Hippocampal formation (tissue), 2 donors: ENCODE measurements at regions not wholly inside any gene's neighbourhood (a gene's known extent, or its start where the extent isn't known, plus 50 kb on each side); places are given as distances from the start of the nearest gene placed in this dataset.

Source experiments
- DNase-seq, 2 donors: peaks; one replicate each; lab custom pipeline; 2025; lab: John Stamatoyannopoulos, UW

DNA sequence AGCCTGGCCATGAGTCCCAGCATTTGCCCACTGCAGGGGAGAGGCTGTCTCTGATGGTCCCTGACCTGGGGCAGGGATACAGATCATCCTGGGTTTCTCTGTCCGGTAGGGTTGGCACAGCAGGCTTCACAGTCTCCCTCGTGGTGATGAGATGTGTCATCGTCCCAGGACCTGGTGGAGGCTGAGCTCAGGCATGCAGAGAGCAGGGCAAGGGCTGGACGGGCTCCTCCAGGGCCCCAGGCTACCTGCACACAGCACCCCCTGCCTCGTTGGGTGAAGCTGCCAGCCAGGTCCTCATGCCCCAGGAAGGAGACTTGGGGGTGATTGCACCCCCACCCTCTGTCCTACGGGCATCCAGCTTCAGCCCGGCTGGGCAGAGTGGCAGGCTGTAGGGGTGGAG, 155.8 kb upstream of the GSE1 start:
- DNase-seq, result no peak

DNA sequence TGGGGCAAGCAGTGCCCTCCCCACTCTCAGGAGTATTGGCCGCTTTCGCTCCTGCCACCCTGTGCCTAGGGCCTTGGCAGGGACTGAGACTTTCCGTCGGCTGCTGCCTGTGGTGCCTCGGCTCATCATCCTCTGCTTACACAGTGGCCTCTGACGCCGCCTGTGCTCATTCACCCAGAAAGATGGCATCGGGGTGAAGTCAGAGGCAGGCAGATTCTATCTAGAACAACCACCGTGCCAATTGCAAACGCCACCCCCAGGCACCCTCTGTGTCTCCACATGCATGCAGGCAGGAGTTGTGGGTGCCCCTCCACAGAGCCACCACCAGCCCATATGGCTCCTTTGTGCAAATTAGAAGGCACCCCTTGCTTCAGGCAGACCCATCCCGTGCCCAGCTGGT, 154.2 kb upstream of the GSE1 start:
- no peak for DNase-seq

DNA sequence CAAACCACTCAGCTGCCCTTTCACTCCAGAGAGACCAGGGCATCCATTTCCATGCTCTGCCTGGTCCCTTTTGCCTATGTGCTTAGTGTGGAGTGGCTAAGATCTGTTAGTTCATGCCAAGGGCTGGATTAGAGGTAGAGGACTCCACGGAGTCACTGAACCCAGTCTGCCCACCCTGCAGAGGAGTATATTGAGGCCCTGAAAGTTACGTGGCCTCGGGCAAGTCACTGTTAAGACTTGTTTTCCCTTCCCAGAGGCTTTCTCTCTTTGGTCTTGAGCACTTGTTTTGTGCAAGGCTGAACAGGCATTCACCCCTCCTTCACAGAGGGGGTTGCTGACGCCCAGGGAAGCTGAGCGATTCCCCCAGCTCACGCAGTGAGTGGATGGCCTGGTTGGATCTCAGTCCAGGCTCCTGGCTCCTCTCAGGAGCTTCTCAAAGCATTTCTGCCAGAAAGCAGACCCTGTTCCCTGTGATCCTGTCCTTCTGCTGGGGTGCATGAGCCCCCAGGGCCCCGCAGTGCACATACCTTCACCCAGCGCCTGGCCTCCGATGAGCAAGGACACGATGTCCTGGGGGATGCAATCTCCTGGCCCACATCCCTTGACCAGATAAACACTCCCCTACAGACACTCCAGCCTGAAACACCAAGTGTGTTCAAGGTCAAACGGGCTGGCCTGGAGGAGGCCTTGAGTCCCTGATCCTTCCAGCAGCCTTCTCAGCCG, 153.4 kb upstream of the GSE1 start:
- no peak for DNase-seq

DNA sequence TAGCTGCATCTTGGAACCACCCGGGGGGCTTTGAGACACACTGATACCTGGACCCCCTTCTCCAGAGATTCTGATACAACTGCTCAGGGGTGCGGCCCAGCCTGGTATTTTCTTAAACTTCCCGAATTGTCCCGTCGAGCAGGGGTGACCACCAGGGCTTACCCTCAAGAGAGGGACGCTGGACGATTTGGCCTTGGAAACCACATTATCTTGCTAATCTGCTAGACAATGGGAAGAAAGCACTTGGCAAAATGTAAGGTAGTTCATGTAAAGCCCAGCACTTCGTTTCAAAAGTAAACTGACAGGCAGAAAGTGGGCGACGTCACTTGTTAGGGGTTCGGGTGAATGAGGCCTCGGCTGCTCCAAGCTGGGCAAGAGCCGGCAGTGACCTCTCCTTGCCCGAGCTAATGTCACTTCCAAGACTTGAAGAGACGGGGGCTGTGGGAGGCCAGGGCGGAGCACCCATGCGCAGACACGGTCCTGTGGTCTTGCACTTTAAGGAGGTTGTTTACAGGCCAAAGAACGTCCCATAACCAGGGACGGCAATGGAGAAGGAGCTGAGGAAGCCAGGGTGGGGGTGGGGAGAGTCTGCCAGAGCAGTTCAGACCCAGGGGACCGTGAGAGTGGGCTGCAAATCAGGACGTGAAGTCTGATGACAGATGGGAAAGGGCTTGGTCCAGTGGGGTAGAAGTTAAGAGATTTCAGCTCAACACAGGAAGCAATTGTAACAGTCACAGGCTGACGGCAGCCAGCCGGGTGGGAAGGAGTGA, 152.7 kb upstream of the GSE1 start:
- DNase-seq, result no peak

DNA sequence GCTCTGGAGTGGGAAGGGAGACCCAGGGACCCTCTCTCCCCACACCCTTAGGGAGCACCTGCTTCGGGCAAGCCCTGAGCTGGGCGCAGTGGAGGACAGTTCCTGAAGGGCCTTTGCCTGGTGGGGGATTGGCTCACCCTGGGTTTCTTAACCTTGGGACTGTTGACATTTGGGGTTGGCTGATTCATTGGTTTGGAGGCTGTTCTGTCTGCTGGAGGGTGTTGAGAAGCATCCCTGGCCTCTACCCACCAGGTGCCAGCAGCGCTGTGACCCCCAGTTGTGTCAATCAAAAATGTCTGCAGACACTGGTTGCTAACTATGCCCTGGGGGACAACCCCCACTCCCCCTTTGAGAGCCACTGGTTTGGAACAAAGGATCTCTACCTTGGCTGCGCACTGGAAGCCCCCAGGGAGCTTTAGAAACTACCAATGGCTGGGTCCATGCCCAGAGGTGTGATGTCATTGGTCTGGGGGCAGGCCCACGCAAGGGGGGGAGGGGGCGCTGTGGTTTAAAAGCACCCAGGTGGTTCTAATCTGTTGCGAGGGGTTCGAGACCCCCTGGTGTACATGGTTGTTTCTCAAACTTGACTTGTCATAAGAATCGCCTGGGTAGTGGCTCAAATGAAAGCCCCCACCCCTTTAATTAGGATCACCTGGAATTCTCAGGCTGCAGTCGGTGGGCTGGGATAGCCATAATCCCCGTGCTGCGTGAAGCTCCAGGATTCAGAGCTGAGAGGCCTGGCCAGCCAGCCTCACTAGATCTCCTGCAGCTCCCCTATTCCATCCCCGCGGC, 151.9 kb upstream of the GSE1 start:
- DNase-seq, result no peak

DNA sequence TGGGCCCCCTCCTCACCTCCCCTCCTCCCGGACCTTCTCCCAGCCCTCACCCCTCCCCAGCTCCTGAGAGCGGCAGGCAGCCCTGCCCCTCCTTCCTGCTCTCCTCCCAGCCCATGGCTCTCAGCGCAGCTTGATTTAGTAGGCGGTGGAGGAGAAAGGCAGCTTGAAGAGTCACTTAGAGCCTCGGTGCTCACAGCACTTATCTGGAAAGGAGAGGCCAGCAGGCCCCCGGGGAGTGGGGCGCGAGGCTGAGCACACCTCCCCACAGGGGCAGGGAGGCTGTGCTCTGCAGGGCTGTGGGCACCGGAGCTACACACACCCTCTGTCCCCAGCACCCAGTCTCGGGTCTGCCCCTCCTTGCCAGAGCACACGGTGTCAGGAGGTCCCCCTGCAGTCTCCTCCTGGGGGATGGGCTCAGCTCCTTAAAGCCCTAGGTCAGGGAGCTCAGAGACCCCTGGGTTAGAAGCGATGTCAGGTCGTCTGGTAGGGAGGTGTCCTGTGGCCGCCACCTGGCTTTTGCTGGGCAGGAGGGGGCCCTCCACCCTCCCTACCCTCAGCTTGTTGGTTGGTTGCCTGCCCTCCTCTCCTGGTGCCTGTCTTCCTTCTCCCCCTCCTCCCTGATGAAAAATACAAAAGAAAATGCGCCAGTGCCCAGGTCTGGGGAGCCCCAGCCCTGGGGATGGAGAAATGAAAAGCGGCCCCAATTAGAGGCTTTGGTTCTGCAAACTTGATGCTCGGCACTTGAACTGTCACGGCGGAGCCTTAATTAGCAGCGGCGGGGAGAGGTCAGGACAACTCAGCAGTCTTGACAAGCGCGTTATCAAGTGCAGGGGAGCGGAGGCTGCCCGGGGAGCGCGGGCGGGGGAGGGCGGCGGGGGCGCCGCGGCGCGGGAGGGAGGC, 151.1 kb upstream of the GSE1 start:
- DNase-seq, result no peak

DNA sequence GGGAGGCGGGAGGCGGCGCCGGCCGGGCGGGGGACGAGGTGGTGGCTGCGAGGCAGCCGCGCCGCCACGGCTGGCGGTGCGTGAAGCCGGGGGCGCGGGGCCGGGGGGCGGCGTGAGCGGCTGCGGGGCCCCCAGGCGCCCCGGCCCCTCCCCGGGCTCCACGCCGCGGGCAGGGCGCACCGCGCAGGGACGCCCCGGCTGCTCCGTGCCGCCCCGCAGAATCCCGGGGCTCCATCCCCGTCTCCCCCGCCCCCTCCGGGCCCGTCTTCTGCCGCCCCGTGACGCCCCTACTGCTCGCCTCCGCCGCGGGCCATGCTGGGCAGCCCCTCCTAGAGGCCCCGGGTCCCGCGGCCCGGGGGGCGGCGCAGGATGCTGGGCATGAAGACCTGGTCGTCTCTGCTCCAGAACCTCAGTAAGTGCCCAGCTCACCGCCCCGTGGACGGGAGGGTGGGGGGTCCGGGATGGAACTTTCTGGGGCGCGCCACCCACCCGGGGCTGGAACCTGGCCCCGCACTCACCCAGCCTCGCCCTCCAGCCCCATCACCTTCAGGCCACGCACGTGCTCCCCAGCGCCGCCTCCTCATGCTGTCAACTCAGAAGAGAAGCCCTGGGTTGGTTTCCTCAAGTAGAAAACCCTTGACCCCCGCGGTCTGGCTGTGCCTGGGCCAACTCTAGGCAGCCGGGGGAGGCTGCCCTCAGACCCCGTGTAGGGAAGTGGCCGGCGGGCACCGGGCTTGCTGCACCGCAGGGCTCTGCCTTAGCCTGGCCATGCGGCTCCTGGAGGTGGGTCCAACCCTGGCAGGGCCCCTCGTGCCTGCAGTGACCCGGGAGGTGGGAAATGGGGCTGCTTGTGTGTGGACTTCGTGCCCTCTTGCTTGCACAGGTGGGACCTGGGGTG, 150.2 kb upstream of the GSE1 start:
- no peak for DNase-seq

DNA sequence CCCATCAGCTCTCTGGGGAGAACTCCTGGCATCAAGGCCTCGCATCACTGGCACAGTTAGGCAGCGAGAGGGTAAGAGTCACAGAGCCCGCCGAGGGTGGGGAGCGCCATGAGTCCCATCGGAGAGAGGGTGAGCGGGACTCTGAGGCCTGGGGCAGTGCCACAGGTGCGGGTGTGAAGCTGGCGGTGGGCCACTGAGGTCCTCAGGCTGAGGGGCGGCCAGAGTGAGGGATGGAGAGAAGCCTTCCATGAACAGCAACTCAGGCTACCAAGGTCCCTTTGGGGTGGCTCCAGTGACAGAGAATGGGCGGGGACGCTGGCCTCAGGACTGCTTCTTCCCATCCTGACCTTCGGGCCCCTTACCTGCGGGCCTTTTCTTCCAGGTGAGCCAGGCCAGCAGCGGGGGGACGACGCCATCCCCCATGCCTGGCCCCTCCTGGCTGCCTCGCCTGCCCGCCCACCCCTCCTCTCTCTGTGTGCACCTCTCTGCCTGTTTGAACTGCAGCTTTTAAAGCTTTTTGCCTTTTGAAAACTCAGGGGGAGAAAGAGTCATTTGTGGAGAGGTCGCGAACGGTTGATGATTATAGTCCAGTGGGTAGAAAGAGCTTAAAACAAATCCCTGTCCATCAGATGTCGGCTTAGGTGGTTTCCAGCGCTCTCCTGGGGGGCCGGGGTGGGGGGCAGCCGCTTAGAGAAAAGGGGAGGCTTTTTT, 149.3 kb upstream of the GSE1 start:
- no peak for DNase-seq

DNA sequence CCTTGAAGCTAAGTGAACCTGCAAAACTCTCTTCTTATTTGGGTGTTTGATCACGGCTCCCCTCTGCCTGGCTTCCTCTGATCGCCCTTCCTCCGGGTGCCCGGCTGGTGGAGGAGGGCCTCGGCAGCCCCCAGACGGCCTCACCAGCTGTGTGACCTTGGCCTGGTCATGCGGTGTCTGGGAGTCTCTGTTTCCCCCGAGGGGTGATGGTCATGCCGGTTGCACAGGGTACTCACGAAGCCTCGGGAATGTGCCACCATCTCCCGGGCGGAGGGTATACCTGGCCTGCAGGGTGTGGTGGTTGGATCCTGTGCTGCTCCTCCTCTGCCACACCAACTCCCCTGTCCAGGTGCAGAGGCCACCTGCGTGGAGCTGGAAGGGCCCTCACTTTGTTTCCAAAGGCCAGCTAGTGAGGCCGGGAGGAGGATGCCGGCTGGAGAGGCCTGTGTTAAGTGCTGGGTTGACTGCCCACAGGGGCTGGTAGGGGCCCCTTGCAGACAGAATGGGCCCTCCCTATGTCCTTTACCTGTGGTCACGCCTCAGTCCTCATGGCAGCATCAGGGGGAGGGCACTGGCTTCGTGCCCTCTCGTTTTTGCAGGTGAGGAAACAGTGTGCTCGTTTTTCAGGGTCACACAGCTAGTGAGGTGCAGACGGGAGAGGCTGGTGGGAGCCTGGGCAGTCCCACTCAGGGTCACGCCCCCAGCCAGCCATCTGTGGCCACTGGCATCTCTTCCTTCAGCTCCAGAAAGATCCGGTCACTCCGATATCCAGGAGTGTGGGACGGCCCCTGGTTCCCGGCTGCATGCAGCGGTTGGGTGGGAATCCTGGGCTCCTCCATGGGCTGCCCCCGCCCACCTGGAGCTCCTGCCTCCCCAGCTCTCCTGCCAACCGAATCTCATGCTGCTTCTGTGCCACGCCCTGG, 148.5 kb upstream of the GSE1 start:
- DNase-seq, result no peak

DNA sequence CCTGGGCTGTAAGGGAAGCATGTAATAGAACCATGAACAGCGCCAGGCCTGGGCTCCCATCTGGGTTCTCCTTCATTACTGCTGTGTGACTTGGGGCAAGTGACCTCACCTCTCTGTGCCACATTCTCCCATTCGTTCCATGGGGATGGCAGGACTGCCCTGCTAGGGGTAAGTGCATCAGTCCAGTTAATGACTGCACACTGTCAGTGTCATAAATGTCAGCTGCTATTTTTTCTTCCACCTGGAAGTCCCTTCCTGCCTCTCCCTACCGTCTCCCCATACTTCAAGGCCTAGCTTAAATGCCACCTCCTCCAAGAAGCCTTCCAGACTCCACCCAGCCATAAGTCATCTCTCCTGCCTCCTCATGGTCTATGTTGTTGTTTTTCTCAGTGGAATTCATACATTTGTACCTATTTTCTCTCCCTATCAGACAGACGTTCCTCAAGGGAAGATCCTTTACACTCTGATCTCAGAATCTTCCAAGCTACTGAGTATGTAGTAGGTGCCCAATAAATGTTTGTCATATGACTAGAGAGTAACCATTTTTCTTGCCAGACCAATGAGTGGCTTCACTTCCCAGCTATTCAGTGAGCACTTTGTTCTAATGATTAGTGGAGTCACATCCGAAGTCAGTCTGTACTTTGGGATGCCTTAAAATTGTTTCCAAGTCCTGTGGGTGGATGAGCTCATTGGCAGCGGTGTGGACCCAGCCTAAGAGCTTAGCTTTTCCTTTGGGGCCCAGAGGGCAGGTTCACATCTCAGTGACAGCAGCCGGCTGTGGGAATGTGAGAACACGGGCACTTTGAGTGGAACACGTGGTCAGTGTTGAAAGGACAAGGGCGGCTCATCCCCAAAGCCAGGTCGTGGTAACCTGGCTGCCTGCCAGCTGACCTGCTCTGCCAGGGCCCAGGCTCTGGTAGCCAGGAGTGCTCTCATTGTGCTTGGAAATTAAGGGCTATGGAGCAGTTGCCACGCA, 147.5 kb upstream of the GSE1 start:
- DNase-seq, result no peak

DNA sequence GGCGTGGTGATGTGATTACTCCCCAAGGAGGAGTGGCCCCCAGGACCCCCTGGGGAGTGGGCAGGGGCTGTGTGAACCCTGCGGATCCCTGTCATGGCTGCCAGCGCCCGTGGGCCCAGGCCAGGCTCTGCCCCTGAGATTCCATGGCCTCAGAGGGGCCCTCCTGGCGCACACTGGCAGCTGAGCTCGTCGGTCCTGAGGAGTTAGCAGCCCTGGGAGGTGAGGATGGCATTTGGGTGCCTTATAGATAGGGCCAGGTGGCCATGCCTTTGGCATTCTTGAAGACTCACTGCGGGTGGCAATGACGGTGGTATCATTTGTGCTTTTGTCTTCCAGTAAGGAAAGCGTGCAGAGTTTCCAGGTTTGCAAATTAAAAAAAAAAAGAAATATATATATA, 146.8 kb upstream of the GSE1 start:
- no peak for DNase-seq

DNA sequence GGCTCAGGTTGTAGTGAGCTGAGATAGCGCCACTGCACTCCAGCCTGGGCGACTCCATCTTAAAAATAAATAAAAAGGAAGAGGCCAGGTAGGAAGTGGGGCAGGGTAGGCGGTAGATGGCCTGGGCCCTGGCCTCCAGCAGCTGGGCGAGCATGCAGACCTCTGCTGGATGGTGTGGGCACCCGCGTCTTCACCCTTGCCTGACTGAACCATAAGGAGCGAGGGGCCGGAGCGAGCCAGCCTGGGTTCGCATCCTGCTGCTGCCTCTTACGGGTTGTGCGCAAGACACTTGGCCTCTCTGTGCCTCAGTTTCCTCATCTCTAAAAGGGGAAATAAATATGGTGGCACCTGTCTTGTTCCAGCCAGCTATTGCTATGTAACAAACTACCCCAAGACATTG, 146.1 kb upstream of the GSE1 start:
- no peak for DNase-seq

DNA sequence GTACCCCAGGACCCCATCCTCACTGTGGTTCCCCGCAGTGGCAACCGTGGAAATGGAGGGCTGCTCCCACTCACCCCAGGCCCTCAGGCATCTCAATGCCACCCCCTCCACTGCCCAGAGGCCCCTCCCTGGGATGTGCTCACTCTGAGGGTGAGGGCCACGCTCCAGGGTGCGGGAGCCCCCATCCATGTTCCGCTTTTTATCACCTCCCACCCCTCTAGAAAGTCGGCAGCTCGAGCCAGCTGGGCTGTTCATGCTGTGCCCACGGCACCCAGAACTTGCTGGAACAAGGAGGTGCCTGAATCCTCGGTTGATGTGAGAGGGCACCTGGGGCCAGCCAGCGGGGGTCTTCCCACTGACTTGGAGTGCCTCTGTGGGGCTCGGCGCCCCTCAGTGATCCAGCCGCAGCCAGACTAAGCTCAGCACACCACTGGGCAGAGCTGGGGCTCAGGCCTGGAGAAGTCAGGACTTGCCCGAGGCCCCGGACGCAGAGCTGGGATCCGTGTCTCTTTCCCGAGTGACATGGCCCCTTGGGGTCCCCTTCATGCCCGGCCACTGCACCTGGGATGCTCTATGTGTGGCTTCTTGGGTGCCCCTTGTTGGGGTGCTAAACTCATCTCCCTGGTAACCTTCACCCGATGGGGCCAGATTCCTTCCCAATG, 143.1 kb upstream of the GSE1 start:
- DNase-seq, result no peak

DNA sequence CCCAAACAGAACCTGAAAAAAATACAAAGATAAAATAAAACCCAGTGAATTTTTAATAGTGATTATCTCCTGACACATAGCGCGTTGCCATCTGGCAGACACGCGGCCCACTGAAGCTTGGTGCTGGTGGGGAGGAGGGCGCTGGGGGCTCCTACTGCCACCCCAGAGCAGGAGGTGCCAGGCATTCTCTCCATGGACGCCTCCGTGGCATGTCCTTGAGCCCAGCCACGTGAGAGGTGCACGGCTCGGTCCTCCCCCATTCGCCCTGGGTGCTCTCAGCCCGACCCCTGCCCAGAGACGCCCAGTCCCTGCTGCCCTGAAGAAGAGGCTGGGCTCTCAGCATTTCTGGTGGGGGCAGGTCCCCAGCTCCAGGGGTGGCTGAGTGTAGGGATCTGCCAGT, 142.2 kb upstream of the GSE1 start:
- no peak for DNase-seq

DNA sequence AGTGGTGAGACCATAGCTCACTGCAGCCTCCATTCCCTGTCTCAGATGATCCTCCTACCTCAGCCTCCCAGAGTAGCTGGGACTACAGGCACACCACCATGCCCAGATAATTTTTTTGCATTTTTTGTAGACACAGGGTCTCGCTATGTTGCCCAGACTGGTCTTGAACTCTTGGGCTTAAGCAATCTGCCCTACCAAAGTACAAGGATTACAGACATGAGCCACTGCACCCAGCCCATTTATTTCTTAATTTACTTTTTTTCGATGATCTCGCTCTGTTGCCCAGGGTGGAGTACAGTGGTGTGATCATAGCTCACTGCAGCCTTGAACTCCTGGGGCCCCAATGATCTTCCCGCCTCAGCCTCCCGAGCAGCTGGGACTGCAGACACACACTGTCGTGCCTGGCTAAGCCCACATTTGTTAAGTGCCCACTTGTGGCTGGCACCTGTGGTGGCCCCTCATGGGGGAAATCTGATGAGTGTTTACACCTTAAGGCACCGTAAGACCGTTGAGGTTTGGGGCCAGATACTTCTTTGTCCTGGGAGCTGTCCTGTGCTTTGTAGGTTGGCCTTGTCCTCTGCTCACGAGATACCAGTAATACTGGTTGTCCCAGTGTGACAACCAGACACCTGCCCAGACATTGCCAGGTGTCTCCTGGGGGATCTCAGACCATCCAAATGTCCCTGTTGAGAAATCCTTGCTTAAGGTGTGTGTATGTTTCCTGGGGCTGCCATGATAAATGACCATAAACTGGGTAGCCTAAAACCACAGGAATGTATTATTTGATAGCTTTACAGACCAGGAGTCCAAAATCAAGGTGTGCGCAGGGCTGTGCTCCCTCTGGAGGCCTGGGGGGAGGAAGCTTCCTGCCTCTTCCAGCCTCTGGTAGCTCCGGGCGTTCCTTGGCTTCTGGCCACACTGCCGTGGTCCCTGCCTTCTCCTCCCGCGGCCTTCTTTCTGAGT, 141.4 kb upstream of the GSE1 start:
- no peak for DNase-seq

DNA sequence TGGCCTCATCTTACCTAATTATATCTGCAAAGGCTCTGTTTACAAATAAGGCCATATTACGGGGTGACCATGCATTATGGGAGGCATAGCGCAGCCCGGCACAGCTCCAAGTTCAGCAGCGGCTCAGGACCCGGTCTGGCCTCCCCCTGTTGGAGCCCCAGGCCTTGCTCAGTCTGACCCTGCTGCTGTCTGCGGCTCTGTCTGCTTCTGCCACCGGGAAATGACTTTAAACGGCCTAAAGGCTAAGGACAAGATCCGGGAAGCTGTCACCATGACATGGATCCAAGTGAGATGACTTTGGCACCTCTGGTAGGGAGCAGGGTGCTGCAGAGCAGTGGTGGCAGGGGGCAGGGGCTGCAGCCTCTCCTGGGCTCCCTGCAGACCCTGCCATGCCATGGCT, 140.6 kb upstream of the GSE1 start:
- DNase-seq, result no peak
